ENCODE measurements at regions not wholly inside any gene's neighbourhood (a gene's known extent, or its start where the extent isn't known, plus 50 kb on each side); places are given as distances from the start of the nearest gene placed in this dataset.
"Not testable (repeated sequence)": the region's sequence is repeated elsewhere in the genome, so short reads cannot be mapped to it uniquely, and the experiment has no call there.

DNA sequence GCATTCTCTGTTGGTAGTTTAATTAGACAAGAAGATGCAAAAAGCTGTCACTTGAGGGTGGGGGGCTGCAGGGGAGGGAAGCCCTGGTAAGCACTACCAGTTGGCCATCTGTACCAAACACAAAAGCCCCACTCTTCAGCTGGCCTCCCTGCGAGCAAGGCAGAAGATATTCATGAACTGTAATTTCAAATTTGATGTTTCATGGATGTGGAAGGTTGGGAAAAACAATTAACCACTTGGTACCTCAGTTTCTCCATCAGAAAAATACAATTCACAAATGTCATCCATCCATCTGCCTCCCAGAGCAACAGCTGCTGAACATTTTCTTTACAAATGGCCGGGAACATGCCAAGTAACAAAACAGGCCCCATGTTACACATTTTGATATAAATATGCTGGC is 265.3 kb downstream of the HNRNPD start:
- H3K4me1 ChIP-seq (ENCODE audit: control insufficient read depth in 3 of 3, insufficient read depth in 2 of 3, low read depth in 1 of 3, low read length in 2 of 3): no peaks in the 10 kb centered on the region
- no peaks in the 10 kb centered on the region for H3K27me3 ChIP-seq (ENCODE audit: control insufficient read depth in 3 of 3, insufficient read depth in 3 of 3, low read length in 3 of 3)
- no peak for FAIRE-seq
- 72 to 89% (median 82%) methylated on average over 2 of the region's 2 CpGs for WGBS, 3 donors
- no peaks in the 10 kb centered on the region for H3K36me3 ChIP-seq (ENCODE audit: control insufficient read depth in 3 of 3, insufficient read depth in 2 of 3, low read depth in 1 of 3, low read length in 3 of 3)
- no peak overlapping the region for H3K27ac ChIP-seq (ENCODE audit: low read depth in 1 of 3, low read length in 2 of 3)
- H3K4me3 ChIP-seq (ENCODE audit: low read depth in 1 of 3, low read length in 3 of 3): no peak overlapping the region
- no peaks in the 10 kb centered on the region for H3K9me3 ChIP-seq (ENCODE audit: control insufficient read depth in 2 of 2, insufficient read depth in 1 of 2, low read depth in 1 of 2, low read length in 1 of 2)
- no peak for DNase-seq

DNA sequence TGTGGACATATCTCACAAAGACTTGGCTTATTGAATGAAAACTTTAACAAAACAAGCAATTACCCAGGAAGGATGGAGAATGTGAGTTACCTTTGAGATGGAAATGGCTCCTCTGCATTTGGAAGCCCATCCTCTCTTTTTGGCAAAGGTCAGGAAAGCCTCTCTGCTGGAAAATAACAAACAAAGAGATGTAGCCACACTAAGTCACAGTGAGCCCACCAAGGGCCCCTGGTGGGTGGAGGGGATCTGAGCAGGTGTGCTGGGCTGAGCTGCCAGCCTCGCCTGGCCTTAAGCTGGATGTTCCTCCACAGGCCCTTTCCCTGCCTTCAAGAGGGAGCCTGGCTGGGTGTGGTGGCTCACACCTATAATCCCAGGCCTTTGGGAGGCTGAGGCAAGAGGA is 269.2 kb downstream of the HNRNPD start:
- FAIRE-seq (no peak), DNase-seq (no peak)
- 59 to 86% (median 79%) methylated on average over 1 of the region's 1 CpG for WGBS, 3 donors
- Histone ChIP-seq H3K36me3 (ENCODE audit: control insufficient read depth in 3 of 3, insufficient read depth in 2 of 3, low read depth in 1 of 3, low read length in 3 of 3) (no peaks in the 10 kb centered on the region), H3K4me1 (ENCODE audit: control insufficient read depth in 3 of 3, insufficient read depth in 2 of 3, low read depth in 1 of 3, low read length in 2 of 3) (no peaks in the 10 kb centered on the region), H3K9me3 (ENCODE audit: control insufficient read depth in 2 of 2, insufficient read depth in 1 of 2, low read depth in 1 of 2, low read length in 1 of 2) (no peaks in the 10 kb centered on the region), H3K27me3 (ENCODE audit: control insufficient read depth in 3 of 3, insufficient read depth in 3 of 3, low read length in 3 of 3) (no peaks in the 10 kb centered on the region), H3K27ac (ENCODE audit: low read depth in 1 of 3, low read length in 2 of 3) (no peak overlapping the region), H3K4me3 (ENCODE audit: low read depth in 1 of 3, low read length in 3 of 3) (no peak overlapping the region)

GRCh38 chr4:82099928-82100579 is 273.7 kb downstream of the HNRNPD start:
- FAIRE-seq (no peak), DNase-seq (no peak)
- H3K9me3 ChIP-seq (ENCODE audit: control insufficient read depth in 2 of 2, insufficient read depth in 1 of 2, low read depth in 1 of 2, low read length in 1 of 2): no peaks in the 10 kb centered on the region
- H3K36me3 ChIP-seq (ENCODE audit: control insufficient read depth in 3 of 3, insufficient read depth in 2 of 3, low read depth in 1 of 3, low read length in 3 of 3): no peaks in the 10 kb centered on the region
- no peaks in the 10 kb centered on the region for H3K4me1 ChIP-seq (ENCODE audit: control insufficient read depth in 3 of 3, insufficient read depth in 2 of 3, low read depth in 1 of 3, low read length in 2 of 3)
- H3K4me3 ChIP-seq (ENCODE audit: low read depth in 1 of 3, low read length in 3 of 3): no peak overlapping the region
- WGBS, 3 donors: 64 to 65% (median 65%) methylated on average over 6 of the region's 6 CpGs
- no peak overlapping the region for H3K27ac ChIP-seq (ENCODE audit: low read depth in 1 of 3, low read length in 2 of 3)
- H3K27me3 ChIP-seq (ENCODE audit: control insufficient read depth in 3 of 3, insufficient read depth in 3 of 3, low read length in 3 of 3): no peaks in the 10 kb centered on the region

DNA sequence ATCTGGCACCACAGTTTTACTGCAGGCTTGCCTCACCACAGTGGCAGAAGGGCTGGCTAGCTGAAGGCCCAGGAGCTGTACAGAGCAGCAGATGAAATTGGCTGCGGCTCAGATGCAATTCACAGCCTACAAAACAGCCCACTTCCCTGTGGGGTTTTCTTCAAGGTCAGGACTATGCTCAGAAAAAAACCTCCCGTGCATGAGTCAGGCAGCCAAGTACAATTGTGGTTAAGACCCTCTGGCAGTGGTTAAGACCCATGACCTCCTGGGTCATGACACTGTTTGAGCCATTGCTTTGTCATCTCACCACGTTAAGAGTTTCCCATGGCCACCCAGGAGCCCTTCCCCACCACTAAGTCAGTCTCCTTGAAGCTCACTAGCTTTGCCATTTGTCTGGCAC is 276.3 kb downstream of the HNRNPD start:
- no peaks in the 10 kb centered on the region for H3K4me1 ChIP-seq (ENCODE audit: control insufficient read depth in 3 of 3, insufficient read depth in 2 of 3, low read depth in 1 of 3, low read length in 2 of 3)
- no peak for FAIRE-seq
- H3K27ac ChIP-seq (ENCODE audit: low read depth in 1 of 3, low read length in 2 of 3): no peak overlapping the region
- DNase-seq: no peak
- H3K36me3 ChIP-seq (ENCODE audit: control insufficient read depth in 3 of 3, insufficient read depth in 2 of 3, low read depth in 1 of 3, low read length in 3 of 3): no peaks in the 10 kb centered on the region
- 43 to 58% (median 55%) methylated on average over 3 of the region's 3 CpGs for WGBS, 3 donors
- H3K4me3 ChIP-seq (ENCODE audit: low read depth in 1 of 3, low read length in 3 of 3): no peak overlapping the region
- H3K27me3 ChIP-seq (ENCODE audit: control insufficient read depth in 3 of 3, insufficient read depth in 3 of 3, low read length in 3 of 3): no peaks in the 10 kb centered on the region
- no peaks in the 10 kb centered on the region for H3K9me3 ChIP-seq (ENCODE audit: control insufficient read depth in 2 of 2, insufficient read depth in 1 of 2, low read depth in 1 of 2, low read length in 1 of 2)

DNA sequence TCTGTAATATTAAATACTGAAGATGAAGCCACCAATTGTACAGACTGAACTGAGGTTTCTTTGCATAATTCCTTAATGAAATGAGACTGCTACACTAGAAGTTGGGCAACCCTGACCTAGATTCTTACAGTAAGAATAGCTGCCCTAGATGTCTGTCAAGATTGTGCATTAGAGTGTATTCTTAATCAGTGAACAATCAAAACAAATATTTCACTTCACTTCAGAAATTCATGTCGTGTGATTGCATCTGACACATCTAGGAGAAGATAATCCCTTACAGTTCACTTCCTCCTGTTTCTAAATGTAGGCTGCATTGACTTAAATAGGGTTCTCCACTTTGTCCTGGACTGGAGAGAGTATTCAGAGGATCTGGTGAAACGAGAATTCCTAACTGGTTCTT is 283.1 kb downstream of the HNRNPD start:
- no peak for FAIRE-seq
- H3K27ac ChIP-seq (ENCODE audit: low read depth in 1 of 3, low read length in 2 of 3): no peak overlapping the region
- H3K4me1 ChIP-seq (ENCODE audit: control insufficient read depth in 3 of 3, insufficient read depth in 2 of 3, low read depth in 1 of 3, low read length in 2 of 3): no peaks in the 10 kb centered on the region
- peaks cover 0 to 3% (median 0%) of the 10 kb centered on the region in 3 donors for H3K27me3 ChIP-seq (ENCODE audit: control insufficient read depth in 3 of 3, insufficient read depth in 3 of 3, low read length in 3 of 3)
- 34 to 56% (median 41%) methylated on average over 2 of the region's 2 CpGs for WGBS, 3 donors
- H3K4me3 ChIP-seq (ENCODE audit: low read depth in 1 of 3, low read length in 3 of 3): no peak overlapping the region
- DNase-seq: no peak
- H3K36me3 ChIP-seq (ENCODE audit: control insufficient read depth in 3 of 3, insufficient read depth in 2 of 3, low read depth in 1 of 3, low read length in 3 of 3): no peaks in the 10 kb centered on the region
- H3K9me3 ChIP-seq (ENCODE audit: control insufficient read depth in 2 of 2, insufficient read depth in 1 of 2, low read depth in 1 of 2, low read length in 1 of 2): no peaks in the 10 kb centered on the region

- WGBS, 3 donors: 85 to 88% (median 86%) methylated on average over 1 of the region's 1 CpG
- H3K27ac ChIP-seq (ENCODE audit: low read depth in 1 of 3, low read length in 2 of 3): no peak overlapping the region
- H3K4me3 ChIP-seq (ENCODE audit: low read depth in 1 of 3, low read length in 3 of 3): no peak overlapping the region
- no peaks in the 10 kb centered on the region for H3K27me3 ChIP-seq (ENCODE audit: control insufficient read depth in 3 of 3, insufficient read depth in 3 of 3, low read length in 3 of 3)
- no peaks in the 10 kb centered on the region for H3K4me1 ChIP-seq (ENCODE audit: control insufficient read depth in 3 of 3, insufficient read depth in 2 of 3, low read depth in 1 of 3, low read length in 2 of 3)
- H3K36me3 ChIP-seq (ENCODE audit: control insufficient read depth in 3 of 3, insufficient read depth in 2 of 3, low read depth in 1 of 3, low read length in 3 of 3): no peaks in the 10 kb centered on the region
- FAIRE-seq (no peak), DNase-seq (no peak)
- no peaks in the 10 kb centered on the region for H3K9me3 ChIP-seq (ENCODE audit: control insufficient read depth in 2 of 2, insufficient read depth in 1 of 2, low read depth in 1 of 2, low read length in 1 of 2)
These were observed 289.0 kb downstream of the HNRNPD start for GRCh38 chr4:82084747-82085146.

GRCh38 chr4:82077471-82077995 is 296.3 kb downstream of the HNRNPD start:
- not testable (repeated sequence) for H3K27me3 ChIP-seq (ENCODE audit: control insufficient read depth in 3 of 3, insufficient read depth in 3 of 3, low read length in 3 of 3); H3K4me3 ChIP-seq (ENCODE audit: low read depth in 1 of 3, low read length in 3 of 3); FAIRE-seq; H3K36me3 ChIP-seq (ENCODE audit: control insufficient read depth in 3 of 3, insufficient read depth in 2 of 3, low read depth in 1 of 3, low read length in 3 of 3); DNase-seq; H3K9me3 ChIP-seq (ENCODE audit: control insufficient read depth in 2 of 2, insufficient read depth in 1 of 2, low read depth in 1 of 2, low read length in 1 of 2); H3K27ac ChIP-seq (ENCODE audit: low read depth in 1 of 3, low read length in 2 of 3); H3K4me1 ChIP-seq (ENCODE audit: control insufficient read depth in 3 of 3, insufficient read depth in 2 of 3, low read depth in 1 of 3, low read length in 2 of 3)
- WGBS, 3 donors: 85 to 98% (median 93%) methylated on average over 14 to 30 of the region's 31 CpGs

- Histone ChIP-seq H3K4me1 (ENCODE audit: control insufficient read depth in 3 of 3, insufficient read depth in 2 of 3, low read depth in 1 of 3, low read length in 2 of 3) (no peaks in the 10 kb centered on the region), H3K27ac (ENCODE audit: low read depth in 1 of 3, low read length in 2 of 3) (no peak overlapping the region), H3K27me3 (ENCODE audit: control insufficient read depth in 3 of 3, insufficient read depth in 3 of 3, low read length in 3 of 3) (no peaks in the 10 kb centered on the region), H3K4me3 (ENCODE audit: low read depth in 1 of 3, low read length in 3 of 3) (no peak overlapping the region), H3K36me3 (ENCODE audit: control insufficient read depth in 3 of 3, insufficient read depth in 2 of 3, low read depth in 1 of 3, low read length in 3 of 3) (no peaks in the 10 kb centered on the region), H3K9me3 (ENCODE audit: control insufficient read depth in 2 of 2, insufficient read depth in 1 of 2, low read depth in 1 of 2, low read length in 1 of 2) (no peaks in the 10 kb centered on the region)
- WGBS, 3 donors: 87 to 94% (median 91%) methylated on average over 6 to 8 of the region's 8 CpGs
- DNase-seq (no peak), FAIRE-seq (no peak)
These were observed 297.0 kb downstream of the HNRNPD start for GRCh38 chr4:82076809-82077208.

GRCh38 chr4:82076359-82076758 is 297.4 kb downstream of the HNRNPD start:
- Histone ChIP-seq H3K27me3 (ENCODE audit: control insufficient read depth in 3 of 3, insufficient read depth in 3 of 3, low read length in 3 of 3) (no peaks in the 10 kb centered on the region), H3K4me1 (ENCODE audit: control insufficient read depth in 3 of 3, insufficient read depth in 2 of 3, low read depth in 1 of 3, low read length in 2 of 3) (no peaks in the 10 kb centered on the region), H3K36me3 (ENCODE audit: control insufficient read depth in 3 of 3, insufficient read depth in 2 of 3, low read depth in 1 of 3, low read length in 3 of 3) (no peaks in the 10 kb centered on the region), H3K27ac (ENCODE audit: low read depth in 1 of 3, low read length in 2 of 3) (no peak overlapping the region), H3K9me3 (ENCODE audit: control insufficient read depth in 2 of 2, insufficient read depth in 1 of 2, low read depth in 1 of 2, low read length in 1 of 2) (no peaks in the 10 kb centered on the region), H3K4me3 (ENCODE audit: low read depth in 1 of 3, low read length in 3 of 3) (no peak overlapping the region)
- no peak for DNase-seq
- no peak for FAIRE-seq
- WGBS, 3 donors: 75 to 91% (median 88%) methylated on average over 1 of the region's 1 CpG

Data from small intestine (tissue), 7 donors.